Esophagus muscularis mucosa (tissue), 4 donors: ENCODE measurements at regions not wholly inside any gene's neighbourhood (a gene's known extent, or its start where the extent isn't known, plus 50 kb on each side); places are given as distances from the start of the nearest gene placed in this dataset.

Experiments used
- CTCF ChIP-seq, 3 experiments: fragments of 200-600 bp in 2 of 3; fragments of 450-650 bp in 1 of 3; sonication (generic) in 2 of 3; IDR thresholded peaks; one replicate each; pipeline ENCODE4 v1.5.1; 2017 to 2019; ENCODE audit warnings: antibody characterized with exemption in 3 of 3, mild to moderate bottlenecking in 2 of 3, moderate library complexity in 1 of 3
- EP300 ChIP-seq: sonication (generic); formaldehyde crosslinking; IDR thresholded peaks from one replicate; pipeline ENCODE4 v1.6.1; 2017; ENCODE audit warnings: antibody characterized with exemption
- POLR2A ChIP-seq: fragments of 450-650 bp; IDR thresholded peaks from one replicate; pipeline ENCODE4 v1.6.1; 2017; ENCODE audit warnings: antibody characterized with exemption, moderate library complexity, mild to moderate bottlenecking, low read depth
- POLR2AphosphoS5 ChIP-seq, 2 donors: sonication (generic); formaldehyde crosslinking; IDR thresholded peaks; one replicate each; pipeline ENCODE4 v1.6.1; 2017; ENCODE audit warnings: antibody characterized with exemption in 2 of 2

GRCh38 chr5:34486849-34487158 is 169.3 kb upstream of the RAI14 start:
- TF ChIP-seq CTCF (IDR thresholded peaks at IDR 0.05): no peak
- TF ChIP-seq POLR2A: no peak
- TF ChIP-seq POLR2AphosphoS5 (IDR thresholded peaks at IDR 0.05): no peak
- TF ChIP-seq EP300: no peak
